Osteoblast (primary cell): ENCODE measurements at regions not wholly inside any gene's neighbourhood (a gene's known extent, or its start where the extent isn't known, plus 50 kb on each side); places are given as distances from the start of the nearest gene placed in this dataset.

Experiments
- DNase-seq: peaks from one replicate; pipeline ENCODE4 v3.0.0; 2011; ENCODE audit warnings: low spot score, mixed read lengths; ENCODE audit not compliant: insufficient read length; ENCODE audit errors: missing footprints
- H2AFZ ChIP-seq: 2 replicates; pipeline ENCODE4 v1.6.0; 2011; ENCODE audit warnings: mild to moderate bottlenecking, low read length
- H3K27ac ChIP-seq: 2 replicates; pipeline ENCODE4 v1.5.1; 2011; ENCODE audit warnings: mild to moderate bottlenecking, low read depth, low read length, moderate library complexity
- H3K27me3 ChIP-seq: 2 replicates; pipeline ENCODE4 v1.6.0; 2012; ENCODE audit warnings: mild to moderate bottlenecking, control low read depth, inconsistent platforms, low read length, moderate library complexity; ENCODE audit not compliant: insufficient read depth
- H3K36me3 ChIP-seq: 2 replicates; pipeline ENCODE4 v1.5.1; 2011; ENCODE audit warnings: mild to moderate bottlenecking, low read length, control low read depth, moderate library complexity; ENCODE audit not compliant: insufficient read depth
- H3K4me1 ChIP-seq: 2 replicates; pipeline ENCODE4 v1.5.1; 2011; ENCODE audit warnings: mild to moderate bottlenecking, low read length, control low read depth, moderate library complexity; ENCODE audit not compliant: insufficient read depth
- H3K4me2 ChIP-seq: 2 replicates; pipeline ENCODE4 v1.6.0; 2011; ENCODE audit warnings: mild to moderate bottlenecking, low read length; ENCODE audit not compliant: insufficient read depth
- H3K4me3 ChIP-seq: fragments of 200-600 bp; sonication (generic); 3 replicates; pipeline ENCODE4 v1.5.1; 2012; ENCODE audit warnings: mild to moderate bottlenecking, low read length, inconsistent platforms; ENCODE audit not compliant: insufficient read depth
- H3K79me2 ChIP-seq: 2 replicates; pipeline ENCODE4 v1.6.0; 2012; ENCODE audit warnings: mild to moderate bottlenecking, low read length, control low read depth, inconsistent platforms; ENCODE audit not compliant: insufficient read depth
- H3K9me3 ChIP-seq: 2 replicates; pipeline ENCODE4 v1.5.1; 2011; ENCODE audit warnings: low read depth, low read length, control low read depth
- H4K20me1 ChIP-seq: 2 replicates; pipeline ENCODE4 v1.6.0; 2012; ENCODE audit warnings: mild to moderate bottlenecking, low read length, control low read depth; ENCODE audit not compliant: insufficient read depth
- TF ChIP-seq, protein P1 (sequence below): IDR thresholded peaks from 2 replicates; pipeline ENCODE4 v1.5.1; 2011; ENCODE audit warnings: mild to moderate bottlenecking, low read depth, low read length, moderate library complexity; ENCODE audit errors: extremely low read depth

- H3K4me3 ChIP-seq: no peak overlapping the region
- H3K79me2 ChIP-seq: no peaks in the 10 kb centered on the region
- H3K27me3 ChIP-seq: no peaks in the 10 kb centered on the region
- H3K9me3 ChIP-seq: no peaks in the 10 kb centered on the region
- no peaks in the 10 kb centered on the region for H3K36me3 ChIP-seq
- DNase-seq: no peak
- TF ChIP-seq, protein P1, sequence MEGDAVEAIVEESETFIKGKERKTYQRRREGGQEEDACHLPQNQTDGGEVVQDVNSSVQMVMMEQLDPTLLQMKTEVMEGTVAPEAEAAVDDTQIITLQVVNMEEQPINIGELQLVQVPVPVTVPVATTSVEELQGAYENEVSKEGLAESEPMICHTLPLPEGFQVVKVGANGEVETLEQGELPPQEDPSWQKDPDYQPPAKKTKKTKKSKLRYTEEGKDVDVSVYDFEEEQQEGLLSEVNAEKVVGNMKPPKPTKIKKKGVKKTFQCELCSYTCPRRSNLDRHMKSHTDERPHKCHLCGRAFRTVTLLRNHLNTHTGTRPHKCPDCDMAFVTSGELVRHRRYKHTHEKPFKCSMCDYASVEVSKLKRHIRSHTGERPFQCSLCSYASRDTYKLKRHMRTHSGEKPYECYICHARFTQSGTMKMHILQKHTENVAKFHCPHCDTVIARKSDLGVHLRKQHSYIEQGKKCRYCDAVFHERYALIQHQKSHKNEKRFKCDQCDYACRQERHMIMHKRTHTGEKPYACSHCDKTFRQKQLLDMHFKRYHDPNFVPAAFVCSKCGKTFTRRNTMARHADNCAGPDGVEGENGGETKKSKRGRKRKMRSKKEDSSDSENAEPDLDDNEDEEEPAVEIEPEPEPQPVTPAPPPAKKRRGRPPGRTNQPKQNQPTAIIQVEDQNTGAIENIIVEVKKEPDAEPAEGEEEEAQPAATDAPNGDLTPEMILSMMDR: no peak
- no peak overlapping the region for H3K4me2 ChIP-seq
- no peak overlapping the region for H2AFZ ChIP-seq
- H4K20me1 ChIP-seq: no peaks in the 10 kb centered on the region
- H3K27ac ChIP-seq: no peak overlapping the region
- no peaks in the 10 kb centered on the region for H3K4me1 ChIP-seq
These were observed 514.8 kb upstream of the IMPG1 start for GRCh38 chr6:76587271-76587670.

DNA sequence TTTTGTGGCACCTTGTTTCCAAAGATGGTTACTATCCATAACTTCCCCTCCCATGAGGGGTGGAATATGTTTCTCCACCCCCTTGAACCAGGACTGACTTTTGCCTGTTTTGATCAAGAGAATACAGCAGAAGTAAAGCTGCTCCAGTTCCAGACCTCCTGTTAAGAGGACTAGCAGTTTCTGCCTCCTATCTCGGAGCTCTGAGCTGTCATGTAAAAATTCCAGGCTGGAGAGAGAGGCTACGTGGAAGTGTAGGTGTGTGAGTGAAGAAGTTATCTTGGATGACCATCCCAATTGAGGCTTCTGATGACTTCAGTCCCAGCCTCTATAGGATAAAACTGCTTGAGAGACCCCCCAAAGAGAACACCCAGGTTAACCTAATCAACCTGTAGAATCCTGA is 511.7 kb upstream of the IMPG1 start:
- DNase-seq: no peak
- no peak overlapping the region for H3K4me2 ChIP-seq

GRCh38 chr6:76578746-76579145 is 506.3 kb upstream of the IMPG1 start:
- H3K4me1 ChIP-seq: no peaks in the 10 kb centered on the region
- no peaks in the 10 kb centered on the region for H3K9me3 ChIP-seq
- H3K4me2 ChIP-seq: no peak overlapping the region
- no peaks in the 10 kb centered on the region for H3K79me2 ChIP-seq
- DNase-seq: no peak
- TF ChIP-seq, protein P1: no peak
- no peaks in the 10 kb centered on the region for H3K36me3 ChIP-seq
- H3K4me3 ChIP-seq: no peak overlapping the region
- H2AFZ ChIP-seq: no peak overlapping the region
- H3K27ac ChIP-seq: no peak overlapping the region
- no peaks in the 10 kb centered on the region for H3K27me3 ChIP-seq
- H4K20me1 ChIP-seq: no peaks in the 10 kb centered on the region

More for the DNA sequence above, 511.7 kb upstream of the IMPG1 start:
- H3K4me3 ChIP-seq: no peak overlapping the region
- no peaks in the 10 kb centered on the region for H3K79me2 ChIP-seq
- H3K9me3 ChIP-seq: no peaks in the 10 kb centered on the region
- H3K27ac ChIP-seq: no peak overlapping the region
- no peaks in the 10 kb centered on the region for H4K20me1 ChIP-seq
- TF ChIP-seq, protein P1: no peak
- H3K36me3 ChIP-seq: no peaks in the 10 kb centered on the region
- H3K27me3 ChIP-seq: no peaks in the 10 kb centered on the region
- no peaks in the 10 kb centered on the region for H3K4me1 ChIP-seq
- no peak overlapping the region for H2AFZ ChIP-seq

DNA sequence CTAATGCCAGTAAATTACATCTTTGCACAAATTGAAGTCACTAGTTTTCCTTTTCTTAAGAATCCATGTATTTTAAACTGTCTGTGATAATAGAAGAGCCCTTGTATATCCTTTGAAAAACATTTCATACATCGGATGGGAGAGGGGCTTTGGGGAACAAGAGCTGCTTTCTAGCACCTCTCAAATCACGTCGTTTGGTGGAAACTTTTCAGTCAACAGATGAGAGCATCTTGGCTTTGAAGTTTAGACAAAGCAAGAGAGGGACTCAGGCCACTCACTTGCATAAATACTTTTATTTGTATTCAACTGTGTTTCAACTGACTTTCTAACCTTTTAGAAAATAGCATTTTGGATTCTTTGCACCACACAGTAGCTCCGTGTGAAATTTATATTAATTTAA is 502.3 kb upstream of the IMPG1 start:
- Histone ChIP-seq H3K9me3 (no peaks in the 10 kb centered on the region), H3K4me1 (no peaks in the 10 kb centered on the region), H3K27me3 (no peaks in the 10 kb centered on the region), H3K27ac (no peak overlapping the region), H3K36me3 (no peaks in the 10 kb centered on the region), H4K20me1 (no peaks in the 10 kb centered on the region), H3K4me3 (no peak overlapping the region), H3K4me2 (no peak overlapping the region), H2AFZ (no peak overlapping the region), H3K79me2 (no peaks in the 10 kb centered on the region)
- TF ChIP-seq, protein P1: no peak
- no peak for DNase-seq
